ENCODE measurements at regions not wholly inside any gene's neighbourhood (a gene's known extent, or its start where the extent isn't known, plus 50 kb on each side); places are given as distances from the start of the nearest gene placed in this dataset.

GRCh38 chr1:243984788-243985187 is 66.3 kb upstream of the ZBTB18 start:
- intact Hi-C loops (cut with micrococcal nuclease), result no loop called here
- ATAC-seq, result no peak
- no peak for DNase-seq (ENCODE audit: low read depth, low spot score)
- Histone ChIP-seq H3K4me2 (ENCODE audit: low read length) (no peak overlapping the region), H3K36me3 (ENCODE audit: control insufficient read depth in 1 of 2, insufficient read depth in 2 of 2, low read length in 2 of 2) (no peaks in the 10 kb centered on the region), H3K4me3 (replicated peaks in 1 of 2; ENCODE audit: low read depth in 1 of 2, low read length in 2 of 2) (no peak overlapping the region), H3K79me2 (ENCODE audit: insufficient read depth, low read length) (no peaks in the 10 kb centered on the region), H3K9me3 (ENCODE audit: control insufficient read depth in 1 of 2, insufficient read depth in 1 of 2, low read depth in 1 of 2, low read length in 2 of 2) (no peaks in the 10 kb centered on the region), H3K4me1 (ENCODE audit: control insufficient read depth in 1 of 2, insufficient read depth in 2 of 2, low read length in 2 of 2) (no peaks in the 10 kb centered on the region), H2AFZ (ENCODE audit: low read depth, low read length, poor library complexity, severe bottlenecking) (no peak overlapping the region), H3K9me2 (ENCODE audit: insufficient read depth) (no peaks in the 10 kb centered on the region), H3K27ac (ENCODE audit: low read depth, low read length) (no peak overlapping the region), H4K20me1 (ENCODE audit: insufficient read depth) (no peaks in the 10 kb centered on the region), H3K9ac (ENCODE audit: low read length) (no peak overlapping the region), H3K27me3 (ENCODE audit: insufficient read depth, low read length) (peaks cover 37% of the 10 kb centered on the region)
- CTCF ChIA-PET, result no interaction called here
- no TSS peak for BruUV-seq (replicated peaks)
- TF ChIP-seq SIN3A (IDR thresholded peaks at IDR 0.05; ENCODE audit: low read depth), result no peak
- no peak for TF ChIP-seq SRF (IDR thresholded peaks at IDR 0.05; ENCODE audit: low read depth)
- no peak for TF ChIP-seq EZH2phosphoT487 (IDR thresholded peaks at IDR 0.05; ENCODE audit: borderline replicate concordance)
- TF ChIP-seq YY1 (IDR thresholded peaks at IDR 0.05; ENCODE audit: extremely low read depth, insufficient replicate concordance, low read depth, low read length), result no peak
- no peak for TF ChIP-seq POLR2A (IDR thresholded peaks at IDR 0.05; ENCODE audit: borderline replicate concordance, extremely low read depth, insufficient read depth, insufficient read length)
- TF ChIP-seq ELF1 (IDR thresholded peaks at IDR 0.05; ENCODE audit: borderline replicate concordance, low read depth), result no peak
- no peak for TF ChIP-seq FOSL1 (IDR thresholded peaks at IDR 0.05; ENCODE audit: low read depth)
- TF ChIP-seq EGR1 (IDR thresholded peaks at IDR 0.05; ENCODE audit: low read depth), result no peak
- no peak for TF ChIP-seq EZH2 (IDR thresholded peaks at IDR 0.05)
- TF ChIP-seq CBX3 (IDR thresholded peaks at IDR 0.05; ENCODE audit: low read depth), result no peak
- TF ChIP-seq REST (IDR thresholded peaks at IDR 0.05; ENCODE audit: low read depth), result no peak
- TF ChIP-seq ZFX (IDR thresholded peaks at IDR 0.05), result no peak
- no peak for TF ChIP-seq ZNF274 (IDR thresholded peaks at IDR 0.05; ENCODE audit: low read depth, low read length)
- TF ChIP-seq POLR2AphosphoS5 (IDR thresholded peaks at IDR 0.05; ENCODE audit: low read depth, low read length), result no peak
- TF ChIP-seq RAD21 (IDR thresholded peaks at IDR 0.05; ENCODE audit: low read depth), result no peak
- POLR2A ChIA-PET, result no interaction called here
- RAD21 ChIA-PET (ENCODE audit: low non-redundant PET in 1 of 2, low total read pairs in 2 of 2, uncharacterized antibody in 2 of 2, unreplicated experiment in 2 of 2), result no interaction called here
